ENCODE measurements at regions not wholly inside any gene's neighbourhood (a gene's known extent, or its start where the extent isn't known, plus 50 kb on each side); places are given as distances from the start of the nearest gene placed in this dataset.
"Not testable (repeated sequence)": the region's sequence is repeated elsewhere in the genome, so short reads cannot be mapped to it uniquely, and the experiment has no call there.

- not testable (repeated sequence) for TF ChIP-seq CTCF (conservative IDR thresholded peaks at IDR 0.05; ENCODE audit: low read length); EZH2phosphoT487 (IDR thresholded peaks at IDR 0.05; ENCODE audit: borderline replicate concordance, low read depth, low read length)
Observed at GRCh38 chr11:46209624-46210023, 67.8 kb upstream of the CREB3L1 start.
